Esophagus squamous epithelium (tissue), 4 donors: ENCODE measurements at regions not wholly inside any gene's neighbourhood (a gene's known extent, or its start where the extent isn't known, plus 50 kb on each side); places are given as distances from the start of the nearest gene placed in this dataset.

Source experiments
- CTCF ChIP-seq, 6 experiments: fragments of 450-650 bp in 4 of 6; fragments of 200-600 bp in 2 of 6; sonication (generic) in 2 of 6; IDR thresholded peaks; one replicate each; pipeline ENCODE4 v1.5.1; 2016 to 2019; ENCODE audit warnings: antibody characterized with exemption in 6 of 6, mild to moderate bottlenecking in 4 of 6, moderate library complexity in 4 of 6
- POLR2A ChIP-seq, 4 donors: fragments of 450-650 bp; IDR thresholded peaks; one replicate each; pipeline ENCODE4 v1.6.1; 2017; ENCODE audit warnings: antibody characterized with exemption in 4 of 4, mild to moderate bottlenecking in 4 of 4, moderate library complexity in 3 of 4

- no peak for TF ChIP-seq CTCF (IDR thresholded peaks at IDR 0.05)
- TF ChIP-seq POLR2A (IDR thresholded peaks at IDR 0.05), result no peak
Measured at GRCh38 chr17:43327834-43328420, 70.9 kb upstream of the ARL4D start.
